ENCODE measurements at regions not wholly inside any gene's neighbourhood (a gene's known extent, or its start where the extent isn't known, plus 50 kb on each side); places are given as distances from the start of the nearest gene placed in this dataset.
A peak's percentile ranks its signal among the peaks of the same experiment; 100 is the strongest.

GRCh38 chr1:157410457-157410856, 141.9 kb downstream of the FCRL5 start:
- no peak for TF ChIP-seq CTCF (IDR thresholded peaks at IDR 0.05; ENCODE audit: low read depth, low read length, missing control alignments)
- no peak overlapping the region for H3K4me3 ChIP-seq (ENCODE audit: low read depth, low read length)
- DNase-seq (ENCODE audit: low read depth), result no peak

DNA sequence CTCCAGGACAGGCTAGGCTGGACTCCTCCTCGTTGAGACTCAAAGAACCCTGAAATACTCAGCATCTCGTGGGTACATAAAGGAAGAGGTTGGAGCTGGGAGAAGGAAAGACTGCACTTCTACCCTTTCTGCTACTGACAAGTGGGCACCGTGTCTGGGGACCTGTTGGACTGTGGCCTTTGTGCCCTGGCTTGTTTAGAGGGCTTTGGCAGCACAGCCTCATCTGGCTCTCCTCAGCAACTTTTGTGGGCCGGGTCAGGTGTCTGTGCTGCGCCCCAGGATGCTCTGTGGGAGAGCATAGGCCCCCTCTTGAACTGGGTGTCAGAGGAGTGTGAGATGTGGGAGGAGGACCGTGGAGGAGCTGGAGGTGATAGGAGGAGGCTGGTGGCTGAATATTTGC, 142.4 kb downstream of the FCRL5 start:
- H3K4me3 ChIP-seq (ENCODE audit: low read depth, low read length), result no peak overlapping the region
- DNase-seq (ENCODE audit: low read depth), result no peak
- TF ChIP-seq CTCF (IDR thresholded peaks at IDR 0.05; ENCODE audit: low read depth, low read length, missing control alignments), result no peak

- DNase-seq (ENCODE audit: low read depth), result no peak
- no peak for TF ChIP-seq CTCF (IDR thresholded peaks at IDR 0.05; ENCODE audit: low read depth, low read length, missing control alignments)
Observed at GRCh38 chr1:157407917-157408525, 144.3 kb downstream of the FCRL5 start.

DNA sequence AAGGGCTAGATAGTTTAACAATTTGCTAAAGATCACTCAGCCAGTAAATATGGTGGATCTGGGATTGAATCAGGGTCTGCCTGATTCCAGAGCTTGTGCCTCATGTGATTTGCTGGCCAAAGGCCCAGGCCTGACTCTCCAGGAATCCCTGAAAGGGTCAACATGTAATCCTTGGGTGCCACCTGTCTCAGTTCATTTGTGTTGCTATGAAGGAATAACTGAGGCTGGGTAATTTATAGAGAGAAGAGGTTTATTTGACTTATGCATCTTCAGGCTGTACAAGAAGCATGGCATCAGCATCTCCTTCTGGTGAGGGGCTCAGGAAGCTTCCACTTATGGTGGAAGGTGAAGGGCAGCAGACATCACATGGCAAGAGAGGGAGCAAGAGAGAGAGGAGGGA, 144.9 kb downstream of the FCRL5 start:
- H3K4me3 ChIP-seq (ENCODE audit: low read depth, low read length), result no peak overlapping the region
- no peak for TF ChIP-seq CTCF (IDR thresholded peaks at IDR 0.05; ENCODE audit: low read depth, low read length, missing control alignments)
- no peak for DNase-seq (ENCODE audit: low read depth)

More at GRCh38 chr1:157407917-157408525, 144.3 kb downstream of the FCRL5 start:
- no peak overlapping the region for H3K4me3 ChIP-seq (ENCODE audit: low read depth, low read length)

GRCh38 chr1:157405662-157406061, 146.7 kb downstream of the FCRL5 start:
- no peak for DNase-seq (ENCODE audit: low read depth)
- no peak overlapping the region for H3K4me3 ChIP-seq (ENCODE audit: low read depth, low read length)
- no peak for TF ChIP-seq CTCF (IDR thresholded peaks at IDR 0.05; ENCODE audit: low read depth, low read length, missing control alignments)

- H3K4me3 ChIP-seq (ENCODE audit: low read depth, low read length), result no peak overlapping the region
- no peak for TF ChIP-seq CTCF (IDR thresholded peaks at IDR 0.05; ENCODE audit: low read depth, low read length, missing control alignments)
- DNase-seq (ENCODE audit: low read depth), result no peak
Observed at GRCh38 chr1:157404614-157405013, 147.7 kb downstream of the FCRL5 start.

DNA sequence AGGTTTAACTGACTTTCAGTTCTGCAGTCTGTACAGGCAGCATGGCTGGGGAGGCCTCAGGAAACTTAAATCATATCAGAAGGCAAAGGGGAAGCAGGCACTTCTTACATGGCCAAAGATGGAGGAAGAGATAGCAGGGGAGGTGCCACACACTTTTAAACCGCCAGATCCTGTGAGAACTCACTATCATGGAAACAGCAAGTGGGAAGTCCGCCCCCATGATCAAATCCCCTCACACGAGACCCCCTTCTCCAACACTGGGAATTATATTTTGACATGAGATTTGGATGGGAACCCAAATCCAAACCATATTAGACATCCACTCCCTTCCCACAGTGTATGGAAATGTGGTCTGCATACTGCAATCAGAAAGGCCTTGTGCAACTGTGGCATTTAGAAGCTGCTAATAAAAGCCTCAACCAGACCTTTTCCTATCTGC, 148.2 kb downstream of the FCRL5 start:
- TF ChIP-seq CTCF (IDR thresholded peaks at IDR 0.05; ENCODE audit: low read depth, low read length, missing control alignments), result no peak
- H3K4me3 ChIP-seq (ENCODE audit: low read depth, low read length), result no peak overlapping the region
- peak; percentile 10 for DNase-seq (ENCODE audit: low read depth)
